Stimulated activated CD4-positive, alpha-beta T cell treated with anti-CD3 and anti-CD28 coated beads, TNF-alpha, amount 100 ng/mL, for 1 hour (primary cell): ENCODE measurements at regions not wholly inside any gene's neighbourhood (a gene's known extent, or its start where the extent isn't known, plus 50 kb on each side); places are given as distances from the start of the nearest gene placed in this dataset.
"Not testable (repeated sequence)": the region's sequence is repeated elsewhere in the genome, so short reads cannot be mapped to it uniquely, and the experiment has no call there.

ENCODE experiments used
- DNase-seq, 3 donors: peaks; one replicate each; pipeline ENCODE4 v3.0.0-alpha.2; 2020; ENCODE audit warnings: low read depth in 3 of 3, low spot score in 1 of 3

GRCh38 chrX:101823236-101823635 lies 108.6 kb downstream of the ZMAT1 start:
- no peak for DNase-seq

- not testable (repeated sequence) for DNase-seq
These were observed 114.1 kb downstream of the ZMAT1 start for GRCh38 chrX:101817739-101818138.

- no peak for DNase-seq
These were observed 118.6 kb downstream of the ZMAT1 start for GRCh38 chrX:101813200-101813599.

DNA sequence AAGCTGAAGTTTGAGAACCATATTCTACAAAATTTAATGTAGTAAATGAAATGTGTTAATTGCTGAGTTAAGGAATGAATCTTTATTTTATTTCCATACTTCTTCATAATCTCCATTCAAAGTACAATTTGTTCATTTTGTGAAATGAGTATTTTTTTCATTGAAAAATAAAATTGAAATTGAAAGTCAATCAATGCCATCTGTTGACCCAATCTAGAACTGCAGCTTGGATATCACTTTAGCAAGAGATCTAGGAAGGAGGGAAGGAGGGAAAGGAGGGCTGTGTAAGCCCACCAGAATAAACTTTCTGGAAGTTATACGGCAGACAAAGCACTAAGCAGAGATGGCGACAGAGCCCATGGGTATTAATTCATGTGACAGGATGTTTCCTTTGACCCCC lies 128.4 kb downstream of the ZMAT1 start:
- no peak for DNase-seq

DNA sequence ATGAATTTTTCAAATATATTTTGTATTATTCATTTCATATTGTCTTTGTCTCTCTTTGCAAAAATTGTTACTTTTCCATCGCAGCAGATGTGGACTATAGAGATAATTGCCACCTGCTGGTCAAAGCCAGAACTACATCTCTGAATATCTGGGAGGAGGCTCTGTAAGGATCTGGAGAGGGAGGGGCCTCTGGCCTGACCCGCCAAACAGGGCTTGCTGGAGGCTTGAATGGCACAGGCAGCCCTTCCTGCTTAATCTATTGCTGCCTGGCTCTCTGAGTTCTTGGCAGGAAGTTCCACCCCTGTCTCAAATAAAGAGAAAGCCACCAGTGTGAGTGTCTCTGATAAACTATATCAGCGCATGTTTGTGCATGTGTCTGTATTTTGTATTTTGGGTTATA lies 132.4 kb downstream of the ZMAT1 start:
- peak; percentile 12 to 62 (median 45) for DNase-seq

GRCh38 chrX:101787934-101788333 lies 128.3 kb upstream of the ARMCX2 start:
- DNase-seq = no peak

DNA sequence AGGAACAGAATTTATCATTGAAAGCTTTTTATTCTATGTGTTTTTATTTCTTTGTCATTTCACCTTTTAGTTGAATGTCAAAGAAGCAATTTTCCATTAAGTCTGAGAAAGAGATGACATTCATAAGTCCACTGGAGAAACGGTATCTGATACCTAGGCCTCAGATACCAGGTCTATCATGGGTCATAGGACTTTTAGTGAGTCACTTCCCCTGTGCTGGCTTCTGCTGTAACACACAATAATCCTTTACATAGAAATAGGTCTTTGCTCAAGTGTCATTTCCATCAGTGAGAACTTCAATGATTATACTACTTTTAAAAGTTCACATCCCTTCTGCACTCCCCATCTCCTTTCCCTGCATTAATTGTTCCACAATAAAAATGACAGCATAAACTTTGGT lies 125.5 kb upstream of the ARMCX2 start:
- DNase-seq = no peak

DNA sequence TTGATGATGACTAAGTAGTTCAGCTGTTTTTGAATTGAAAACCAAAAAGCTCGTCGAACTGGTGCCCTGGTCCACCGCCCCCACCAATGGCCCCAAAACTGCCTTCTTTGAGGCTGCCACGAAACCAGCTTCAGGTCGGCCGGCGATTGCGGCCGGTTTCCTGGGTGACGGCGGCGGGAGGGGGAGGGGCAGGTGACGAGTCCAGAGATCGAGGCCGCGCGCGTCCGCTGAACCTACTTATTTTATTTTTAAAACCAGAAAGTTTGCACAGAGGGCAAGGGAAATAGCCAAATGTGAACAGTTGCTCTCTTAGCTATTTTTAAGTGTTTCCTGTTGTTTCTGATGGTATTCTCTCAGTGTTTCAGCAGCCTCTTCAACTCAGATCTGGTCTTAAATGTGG lies 120.8 kb upstream of the ARMCX2 start:
- DNase-seq = not testable (repeated sequence)

GRCh38 chrX:101774340-101774739 lies 114.7 kb upstream of the ARMCX2 start:
- no peak for DNase-seq

DNA sequence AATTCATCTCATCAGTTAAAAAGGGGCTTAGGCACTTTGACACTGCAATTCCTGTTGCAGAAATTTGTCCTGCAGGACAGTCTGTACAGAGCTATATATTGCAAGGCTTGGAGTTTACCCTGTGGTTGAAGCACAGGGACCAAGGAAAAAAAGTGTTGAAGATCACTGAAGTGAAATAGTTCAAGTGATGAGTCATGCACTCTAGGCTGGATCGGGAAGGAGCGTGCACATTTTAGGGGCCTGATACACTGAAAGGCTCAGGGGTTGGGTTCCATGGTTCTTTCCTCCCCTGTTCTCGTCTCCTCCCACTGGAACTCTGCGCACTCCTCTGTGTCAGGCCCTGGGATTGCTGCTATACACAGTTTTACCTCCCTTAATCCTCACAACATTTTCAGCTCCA lies 104.9 kb upstream of the ARMCX2 start:
- DNase-seq = no peak

- DNase-seq = no peak
These were observed 99.3 kb upstream of the ARMCX2 start for GRCh38 chrX:101759000-101759399.

GRCh38 chrX:101750744-101751143 lies 91.1 kb upstream of the ARMCX2 start:
- DNase-seq = no peak

DNA sequence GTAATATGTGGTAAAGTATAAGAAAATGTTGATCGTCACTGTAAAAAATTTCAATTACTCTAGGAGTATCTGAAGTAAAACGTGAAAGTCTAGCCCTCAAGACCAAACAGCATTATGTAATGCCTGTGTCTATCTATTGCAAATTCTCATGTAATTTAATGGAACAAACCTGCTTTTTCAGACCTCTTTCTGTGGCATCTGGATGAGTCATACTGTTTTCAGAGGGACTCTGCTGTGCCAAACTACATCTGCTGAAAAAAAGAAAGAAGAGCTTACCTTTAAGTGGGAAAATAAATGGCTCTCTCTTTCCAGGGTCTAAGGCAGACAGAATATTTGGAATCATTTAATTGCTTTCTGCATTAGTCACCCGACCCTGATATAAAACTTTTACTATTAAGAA lies 89.8 kb upstream of the ARMCX2 start:
- DNase-seq = no peak

GRCh38 chrX:101745046-101745445 lies 85.4 kb upstream of the ARMCX2 start:
- DNase-seq = no peak

- DNase-seq = no peak
These were observed 84.4 kb upstream of the ARMCX2 start for GRCh38 chrX:101744085-101744484.

DNA sequence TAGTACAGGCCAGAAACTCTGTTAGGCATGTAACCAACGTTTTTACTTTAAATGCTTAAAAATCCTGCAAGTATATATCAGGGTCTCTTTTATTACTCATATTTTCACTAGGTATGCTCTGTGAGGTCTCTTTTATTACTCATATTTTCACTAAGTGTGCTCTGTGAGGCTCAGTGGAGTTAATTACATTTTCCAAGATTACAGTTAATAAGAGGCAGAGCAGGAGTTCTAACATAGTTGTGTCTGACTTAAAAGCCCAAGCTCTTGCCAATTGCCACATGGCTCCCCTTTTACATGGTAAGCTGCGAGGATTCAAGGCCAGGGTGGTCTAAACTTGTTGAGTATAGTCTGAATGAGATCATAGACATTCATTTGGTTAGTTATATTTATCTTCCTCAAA lies 81.0 kb upstream of the ARMCX2 start:
- no peak for DNase-seq

- DNase-seq = not testable (repeated sequence)
These were observed 79.2 kb upstream of the ARMCX2 start for GRCh38 chrX:101738867-101739266.

DNA sequence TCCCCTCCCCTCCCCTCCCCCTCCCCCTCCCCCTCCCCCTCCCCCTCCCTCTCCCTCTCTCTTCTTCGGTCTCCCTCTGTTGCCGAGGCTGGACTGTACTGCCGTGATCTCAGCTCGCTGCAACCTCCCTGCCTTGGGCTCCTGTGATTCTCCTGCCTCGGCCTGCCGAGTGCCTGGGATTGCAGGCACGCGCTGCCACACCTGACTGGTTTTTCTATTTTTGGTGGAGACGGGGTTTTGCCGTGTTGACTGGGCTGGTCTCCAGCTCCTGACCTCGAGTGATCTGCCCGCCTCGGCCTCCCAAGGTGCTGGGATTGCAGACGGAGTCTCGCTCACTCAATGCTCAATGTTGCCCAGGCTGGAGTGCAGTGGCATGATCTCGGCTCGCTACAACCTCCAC lies 78.8 kb upstream of the ARMCX2 start:
- DNase-seq = not testable (repeated sequence)

GRCh38 chrX:101736651-101737050 lies 77.0 kb upstream of the ARMCX2 start:
- no peak for DNase-seq

DNA sequence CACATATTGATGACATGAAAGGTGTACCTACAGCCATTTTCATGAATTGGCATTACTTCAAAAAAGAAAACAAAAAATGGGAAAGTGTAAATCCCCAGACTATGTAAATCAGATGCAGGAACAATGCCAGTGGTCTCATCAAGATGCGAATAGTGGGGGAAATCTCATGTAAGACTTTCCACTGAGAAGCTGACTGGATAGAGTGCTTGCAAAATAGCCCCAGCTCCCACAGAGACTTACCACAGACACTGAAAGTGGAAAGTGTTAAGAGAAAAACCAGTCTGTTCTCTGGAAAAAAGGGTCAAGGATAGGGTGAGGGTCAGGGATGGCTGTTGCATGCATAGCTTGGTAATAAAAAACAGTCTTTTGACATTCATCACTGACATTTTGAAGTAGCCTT lies 73.2 kb upstream of the ARMCX2 start:
- DNase-seq = no peak

GRCh38 chrX:101729986-101730385 lies 70.3 kb upstream of the ARMCX2 start:
- DNase-seq = no peak
